ENCODE measurements at regions not wholly inside any gene's neighbourhood (a gene's known extent, or its start where the extent isn't known, plus 50 kb on each side); places are given as distances from the start of the nearest gene placed in this dataset.
A peak's percentile ranks its signal among the peaks of the same experiment; 100 is the strongest.

DNA sequence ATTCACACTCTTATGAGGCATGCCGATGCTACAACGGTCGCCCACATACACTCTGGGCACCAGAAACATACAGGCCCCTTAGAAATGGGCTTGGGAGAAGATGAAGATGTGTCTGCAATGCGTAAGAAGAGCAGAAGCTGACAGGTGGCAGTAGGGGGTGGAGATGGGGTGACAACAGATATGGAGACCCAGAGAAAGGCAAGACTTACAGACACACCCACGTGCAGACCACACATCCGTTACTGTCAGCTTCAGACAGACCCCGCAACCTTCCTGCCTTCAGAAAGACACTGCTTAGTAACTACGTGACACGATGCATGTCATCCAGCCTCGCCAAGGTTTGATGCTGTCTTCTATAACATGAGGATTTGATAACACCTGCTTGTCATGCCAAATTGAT lies 89.5 kb downstream of the ZFP36L2 start:
- no peak for TF ChIP-seq EZH2phosphoT487 (IDR thresholded peaks at IDR 0.05; ENCODE audit: borderline replicate concordance)
- TF ChIP-seq, protein P1, sequence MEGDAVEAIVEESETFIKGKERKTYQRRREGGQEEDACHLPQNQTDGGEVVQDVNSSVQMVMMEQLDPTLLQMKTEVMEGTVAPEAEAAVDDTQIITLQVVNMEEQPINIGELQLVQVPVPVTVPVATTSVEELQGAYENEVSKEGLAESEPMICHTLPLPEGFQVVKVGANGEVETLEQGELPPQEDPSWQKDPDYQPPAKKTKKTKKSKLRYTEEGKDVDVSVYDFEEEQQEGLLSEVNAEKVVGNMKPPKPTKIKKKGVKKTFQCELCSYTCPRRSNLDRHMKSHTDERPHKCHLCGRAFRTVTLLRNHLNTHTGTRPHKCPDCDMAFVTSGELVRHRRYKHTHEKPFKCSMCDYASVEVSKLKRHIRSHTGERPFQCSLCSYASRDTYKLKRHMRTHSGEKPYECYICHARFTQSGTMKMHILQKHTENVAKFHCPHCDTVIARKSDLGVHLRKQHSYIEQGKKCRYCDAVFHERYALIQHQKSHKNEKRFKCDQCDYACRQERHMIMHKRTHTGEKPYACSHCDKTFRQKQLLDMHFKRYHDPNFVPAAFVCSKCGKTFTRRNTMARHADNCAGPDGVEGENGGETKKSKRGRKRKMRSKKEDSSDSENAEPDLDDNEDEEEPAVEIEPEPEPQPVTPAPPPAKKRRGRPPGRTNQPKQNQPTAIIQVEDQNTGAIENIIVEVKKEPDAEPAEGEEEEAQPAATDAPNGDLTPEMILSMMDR (conservative IDR thresholded peaks at IDR 0.05; ENCODE audit: low read length), result no peak
- Histone ChIP-seq H2AFZ (ENCODE audit: low read length) (no peak overlapping the region), H3K9ac (ENCODE audit: low read depth, low read length, poor library complexity, severe bottlenecking) (peak overlapping the region; percentile 78), H3K79me2 (ENCODE audit: insufficient read depth, low read length) (no peaks in the 10 kb centered on the region), H3F3A (ENCODE audit: low read depth) (peaks cover 8% of the 10 kb centered on the region; the same call in 1 of the 2 replicates), H4K20me1 (ENCODE audit: insufficient read depth, low read length, poor library complexity, severe bottlenecking) (no peaks in the 10 kb centered on the region), H3K9me3 (ENCODE audit: insufficient read depth, low read depth, low read length) (no peaks in the 10 kb centered on the region), H3K9me2 (replicated peaks; ENCODE audit: low read depth, low read length) (no peaks in the 10 kb centered on the region), H3K4me3 (ENCODE audit: low read length, poor library complexity, severe bottlenecking) (no peak overlapping the region), H3K36me3 (ENCODE audit: insufficient read depth, low read length) (no peaks in the 10 kb centered on the region), H3K4me1 (ENCODE audit: insufficient read depth, low read length, poor library complexity, severe bottlenecking) (peaks cover 83% of the 10 kb centered on the region), H3K4me2 (ENCODE audit: low read depth, low read length, poor library complexity, severe bottlenecking) (peak overlapping the region; percentile 38), H3K27me3 (ENCODE audit: insufficient read depth, low read length, poor library complexity, severe bottlenecking) (no peaks in the 10 kb centered on the region)

- peak overlapping the region; percentile 14 for H3K4me3 ChIP-seq (ENCODE audit: low read length, poor library complexity, severe bottlenecking)
- TF ChIP-seq, protein P1 (conservative IDR thresholded peaks at IDR 0.05; ENCODE audit: low read length), result no peak
- TF ChIP-seq EZH2phosphoT487 (IDR thresholded peaks at IDR 0.05; ENCODE audit: borderline replicate concordance), result no peak
- no peaks in the 10 kb centered on the region for H3K9me3 ChIP-seq (ENCODE audit: insufficient read depth, low read depth, low read length)
- H3K27me3 ChIP-seq (ENCODE audit: insufficient read depth, low read length, poor library complexity, severe bottlenecking), result no peaks in the 10 kb centered on the region
- peaks cover 88% of the 10 kb centered on the region for H3K4me1 ChIP-seq (ENCODE audit: insufficient read depth, low read length, poor library complexity, severe bottlenecking)
- peak overlapping the region; percentile 78 for H3K9ac ChIP-seq (ENCODE audit: low read depth, low read length, poor library complexity, severe bottlenecking)
- no peaks in the 10 kb centered on the region for H3K79me2 ChIP-seq (ENCODE audit: insufficient read depth, low read length)
- H3K36me3 ChIP-seq (ENCODE audit: insufficient read depth, low read length), result no peaks in the 10 kb centered on the region
- peaks cover 11% of the 10 kb centered on the region; the same call in 1 of the 2 replicates for H3F3A ChIP-seq (ENCODE audit: low read depth)
- no peaks in the 10 kb centered on the region for H3K9me2 ChIP-seq (replicated peaks; ENCODE audit: low read depth, low read length)
- peak overlapping the region; percentile 38 for H3K4me2 ChIP-seq (ENCODE audit: low read depth, low read length, poor library complexity, severe bottlenecking)
- H2AFZ ChIP-seq (ENCODE audit: low read length), result peak overlapping the region; percentile 39; the same call in 1 of the 2 replicates
- H4K20me1 ChIP-seq (ENCODE audit: insufficient read depth, low read length, poor library complexity, severe bottlenecking), result no peaks in the 10 kb centered on the region
Measured at GRCh38 chr2:43136011-43136799, 90.2 kb downstream of the ZFP36L2 start.

DNA sequence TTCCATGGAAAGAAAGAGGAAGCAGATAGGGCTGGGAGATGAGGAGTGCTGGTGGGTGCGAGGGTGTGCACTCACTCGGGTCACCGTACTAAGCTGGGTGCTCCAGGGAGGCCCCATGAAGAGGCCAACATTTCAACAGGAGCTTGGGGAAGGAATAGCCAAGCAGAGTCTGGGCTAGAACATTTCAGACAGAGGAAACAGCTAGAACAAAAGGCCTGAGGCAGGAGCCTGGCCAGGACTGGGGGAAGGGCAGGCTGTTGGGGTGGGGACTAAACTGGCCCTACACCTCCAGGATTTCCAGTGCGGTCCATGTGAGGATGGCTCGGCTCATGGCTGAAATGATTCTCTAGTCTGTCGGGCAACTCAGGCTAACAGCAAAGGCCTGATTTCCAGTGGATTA lies 90.8 kb downstream of the ZFP36L2 start:
- Histone ChIP-seq H3K27me3 (ENCODE audit: insufficient read depth, low read length, poor library complexity, severe bottlenecking) (no peaks in the 10 kb centered on the region), H3K79me2 (ENCODE audit: insufficient read depth, low read length) (no peaks in the 10 kb centered on the region), H3K9ac (ENCODE audit: low read depth, low read length, poor library complexity, severe bottlenecking) (peak overlapping the region; percentile 78), H3F3A (ENCODE audit: low read depth) (peaks cover 11% of the 10 kb centered on the region; the same call in 1 of the 2 replicates), H3K4me2 (ENCODE audit: low read depth, low read length, poor library complexity, severe bottlenecking) (peak overlapping the region; percentile 38), H3K36me3 (ENCODE audit: insufficient read depth, low read length) (no peaks in the 10 kb centered on the region), H2AFZ (ENCODE audit: low read length) (peak overlapping the region; percentile 39; the same call in 1 of the 2 replicates), H4K20me1 (ENCODE audit: insufficient read depth, low read length, poor library complexity, severe bottlenecking) (no peaks in the 10 kb centered on the region), H3K9me3 (ENCODE audit: insufficient read depth, low read depth, low read length) (no peaks in the 10 kb centered on the region), H3K9me2 (replicated peaks; ENCODE audit: low read depth, low read length) (no peaks in the 10 kb centered on the region), H3K4me3 (ENCODE audit: low read length, poor library complexity, severe bottlenecking) (no peak overlapping the region), H3K4me1 (ENCODE audit: insufficient read depth, low read length, poor library complexity, severe bottlenecking) (peaks cover 91% of the 10 kb centered on the region)
- TF ChIP-seq, protein P1 (conservative IDR thresholded peaks at IDR 0.05; ENCODE audit: low read length), result no peak
- no peak for TF ChIP-seq EZH2phosphoT487 (IDR thresholded peaks at IDR 0.05; ENCODE audit: borderline replicate concordance)

All from Loucy (cell line).